SK-N-SH (cell line): ENCODE measurements at regions not wholly inside any gene's neighbourhood (a gene's known extent, or its start where the extent isn't known, plus 50 kb on each side); places are given as distances from the start of the nearest gene placed in this dataset.
A peak's percentile ranks its signal among the peaks of the same experiment; 100 is the strongest.

ENCODE experiments used
- CTCF ChIA-PET: fragments of 300-600, 350-600 bp; formaldehyde crosslinking; extraction: SDS; loops from one replicate; lab custom pipeline; 2021; lab: Yijun Ruan, JAX
- POLR2A ChIA-PET: fragments of 350-600 bp; sonication (Branson Sonifier 250); formaldehyde crosslinking; extraction: SDS; loops from one replicate; lab custom pipeline; 2020; ENCODE audit warnings: antibody characterized with exemption, inconsistent platforms; lab: Yijun Ruan, JAX
- DNase-seq: peaks from one replicate; pipeline ENCODE4 v3.0.0; 2012
- H2AFZ ChIP-seq: fragments of 200-600 bp; sonication (generic); 2 replicates; pipeline ENCODE4 v1.8.1; 2016; ENCODE audit warnings: antibody characterized with exemption, mild to moderate bottlenecking, low read depth
- H3F3A ChIP-seq: fragments of 200-600 bp; sonication (generic); replicated peaks from 2 replicates; pipeline ENCODE3; 2016; ENCODE audit warnings: antibody characterized with exemption, mild to moderate bottlenecking; ENCODE audit not compliant: insufficient read depth
- H3K27ac ChIP-seq, 2 experiments: fragments of 200-500 bp in 1 of 2; fragments of 200-600 bp in 1 of 2; sonication (Bioruptor generic) in 1 of 2; sonication (generic), shearing (Covaris generic) in 1 of 2; 2 replicates each; pipeline versions ENCODE4 v1.5.1 to v1.6.1; 2014 to 2016; ENCODE audit warnings: low read depth in 2 of 2, inconsistent platforms in 1 of 2, low read length in 1 of 2, mild to moderate bottlenecking in 1 of 2, mixed read lengths in 1 of 2
- H3K27me3 ChIP-seq: fragments of 200-600 bp; sonication (generic), shearing (Covaris generic); 2 replicates; pipeline ENCODE4 v1.6.1; 2016; ENCODE audit warnings: mixed run types; ENCODE audit not compliant: insufficient read depth
- H3K36me3 ChIP-seq, 2 experiments: fragments of 200-500 bp in 1 of 2; fragments of 200-600 bp in 1 of 2; sonication (Bioruptor generic) in 1 of 2; sonication (generic) in 1 of 2; replicated peaks in 1 of 2; 2 replicates each; pipeline versions ENCODE3 to v1.5.1; 2014 to 2016; ENCODE audit warnings: low read length in 1 of 2, mild to moderate bottlenecking in 1 of 2; ENCODE audit not compliant: insufficient read depth in 2 of 2, control insufficient read depth in 1 of 2
- H3K4me1 ChIP-seq, 2 experiments: fragments of 200-500 bp in 1 of 2; fragments of 200-600 bp in 1 of 2; sonication (Bioruptor generic) in 1 of 2; sonication (generic), shearing (Covaris generic) in 1 of 2; 2 replicates each; pipeline versions ENCODE4 v1.5.1 to v1.6.1; 2014 to 2016; ENCODE audit warnings: low read depth in 1 of 2, low read length in 1 of 2, mixed run types in 1 of 2; ENCODE audit not compliant: insufficient read depth in 2 of 2, control insufficient read depth in 1 of 2
- H3K4me2 ChIP-seq: fragments of 200-600 bp; sonication (generic), shearing (Covaris generic); 2 replicates; pipeline ENCODE4 v1.6.1; 2017; ENCODE audit warnings: mixed run types
- H3K4me3 ChIP-seq, 2 experiments: fragments of 200-500 bp in 1 of 2; fragments of 200-600 bp in 1 of 2; sonication (Bioruptor generic) in 1 of 2; sonication (generic), shearing (Covaris generic) in 1 of 2; 2 replicates each; pipeline versions ENCODE4 v1.5.1 to v1.8.1; 2014 to 2016; ENCODE audit warnings: low read depth in 2 of 2, inconsistent platforms in 1 of 2, low read length in 1 of 2, mild to moderate bottlenecking in 1 of 2, mixed read lengths in 1 of 2, moderate library complexity in 1 of 2
- H3K79me2 ChIP-seq: fragments of 200-600 bp; sonication (generic); 2 replicates; pipeline ENCODE4 v1.8.1; 2017; ENCODE audit warnings: mild to moderate bottlenecking; ENCODE audit not compliant: insufficient read depth
- H3K9ac ChIP-seq: fragments of 200-600 bp; sonication (generic); 2 replicates; pipeline ENCODE4 v1.6.1; 2017; ENCODE audit warnings: mixed run types
- H3K9me2 ChIP-seq: fragments of 200-600 bp; sonication (generic); 2 replicates; pipeline ENCODE4 v1.6.1; 2017; ENCODE audit warnings: mixed run types
- H3K9me3 ChIP-seq: fragments of 200-600 bp; sonication (generic); 2 replicates; pipeline ENCODE4 v1.6.1; 2017; ENCODE audit warnings: mixed run types, mild to moderate bottlenecking, moderate library complexity
- H4K20me1 ChIP-seq: fragments of 200-600 bp; sonication (generic); 2 replicates; pipeline ENCODE4 v1.6.1; 2017; ENCODE audit warnings: mild to moderate bottlenecking, mixed run types; ENCODE audit not compliant: insufficient read depth
- CHD2 ChIP-seq: fragments of 150-350 bp; IDR thresholded peaks from 2 replicates; pipeline ENCODE4 v1.6.1; 2018; ENCODE audit warnings: low read length; ENCODE audit not compliant: partially characterized antibody
- EP300 ChIP-seq, 2 experiments: IDR thresholded peaks; 2 replicates each; pipeline versions ENCODE4 v1.4.0 to v1.6.1; 2012; ENCODE audit warnings: borderline replicate concordance in 1 of 2, low read depth in 1 of 2, low read length in 1 of 2
- FOSL2 ChIP-seq: IDR thresholded peaks from 2 replicates; pipeline ENCODE4 v1.4.0; 2012; ENCODE audit warnings: low read depth, mild to moderate bottlenecking, moderate library complexity, borderline replicate concordance
- FOXJ3 ChIP-seq: sonication (generic); formaldehyde crosslinking; IDR thresholded peaks from 2 replicates; pipeline ENCODE4 v1.5.1; 2020; ENCODE audit warnings: mild to moderate bottlenecking, missing genetic modification reagents
- GABPA ChIP-seq: IDR thresholded peaks from 2 replicates; pipeline ENCODE4 v1.4.0; 2012; ENCODE audit warnings: low read depth, mild to moderate bottlenecking
- GATA2 ChIP-seq: sonication (generic); formaldehyde crosslinking; IDR thresholded peaks from 2 replicates; pipeline ENCODE4 v1.5.0; 2020; ENCODE audit warnings: mild to moderate bottlenecking, missing genetic modification reagents
- JUND ChIP-seq: IDR thresholded peaks from 2 replicates; pipeline ENCODE4 v1.4.0; 2012
- MEF2A ChIP-seq: IDR thresholded peaks from 2 replicates; pipeline ENCODE4 v1.4.0; 2012; ENCODE audit warnings: low read depth, borderline replicate concordance
- MXI1 ChIP-seq: IDR thresholded peaks from 2 replicates; pipeline ENCODE4 v1.6.1; 2012; ENCODE audit warnings: mild to moderate bottlenecking, low read depth, low read length, improper control_type of control experiment
- NRF1 ChIP-seq: IDR thresholded peaks from 2 replicates; pipeline ENCODE4 v1.6.1; 2012; ENCODE audit warnings: low read depth, mild to moderate bottlenecking, low read length
- PBX3 ChIP-seq: IDR thresholded peaks from 2 replicates; pipeline ENCODE4; 2012
- POLR2AphosphoS5 ChIP-seq: IDR thresholded peaks from 2 replicates; pipeline ENCODE4 v1.6.1; 2012; ENCODE audit warnings: low read depth, low read length
- RAD21 ChIP-seq: IDR thresholded peaks from 2 replicates; pipeline ENCODE4 v1.6.1; 2012; ENCODE audit warnings: mild to moderate bottlenecking, low read length
- RXRA ChIP-seq: IDR thresholded peaks from 2 replicates; pipeline ENCODE4 v1.4.0; 2012; ENCODE audit warnings: low read depth, mild to moderate bottlenecking, borderline replicate concordance
- SIN3A ChIP-seq: IDR thresholded peaks from 2 replicates; pipeline ENCODE4 v1.6.1; 2012; ENCODE audit warnings: low read depth, mild to moderate bottlenecking, low read length, moderate library complexity, borderline replicate concordance
- TCF12 ChIP-seq: IDR thresholded peaks from 2 replicates; pipeline ENCODE4 v1.4.0; 2012
- TEAD4 ChIP-seq: IDR thresholded peaks from 2 replicates; pipeline ENCODE4 v1.4.0; 2012; ENCODE audit warnings: mild to moderate bottlenecking, borderline replicate concordance; ENCODE audit not compliant: insufficient read depth
- ZBTB33 ChIP-seq: IDR thresholded peaks from 2 replicates; pipeline ENCODE4 v1.4.0; 2012; ENCODE audit warnings: low read depth, borderline replicate concordance
- WGBS: methylation state at CpG from one replicate; pipeline ENCODE4 v1.1.6; 2017; ENCODE audit warnings: low lambda C conversion rate; 5-methylcytosine and 5-hydroxymethylcytosine counted together

DNA sequence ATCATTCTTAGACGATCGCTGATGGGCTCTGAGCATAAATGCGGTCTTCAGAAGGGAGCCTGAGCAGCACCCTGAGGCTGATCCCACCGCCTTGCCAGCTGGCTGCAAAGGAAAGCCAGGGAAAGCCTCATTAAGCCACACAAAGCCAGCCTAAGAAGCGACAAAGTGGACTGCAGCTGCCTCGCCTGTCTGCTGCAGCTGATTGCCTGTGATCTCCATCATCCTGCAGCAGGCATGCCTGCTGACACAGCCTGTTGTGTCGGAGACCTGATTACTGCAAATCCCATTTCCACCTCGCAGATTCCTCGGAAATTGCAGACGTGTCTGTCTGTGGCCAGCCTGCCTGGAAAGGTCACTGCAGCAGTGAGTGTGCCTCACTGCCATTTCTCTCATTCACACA is 1087.0 kb upstream of the AUTS2 start:
- Histone ChIP-seq H3K27me3 (no peaks in the 10 kb centered on the region), H3K4me2 (no peak overlapping the region), H3K9me2 (no peaks in the 10 kb centered on the region), H4K20me1 (no peaks in the 10 kb centered on the region), H3F3A (no peaks in the 10 kb centered on the region), H3K4me1 (peaks cover 0 to 9% of the 10 kb centered on the region in 2 experiments; a peak in 1 of 4 replicates), H3K36me3 (no peaks in the 10 kb centered on the region), H3K4me3 (no peak overlapping the region), H2AFZ (no peak overlapping the region), H3K79me2 (no peaks in the 10 kb centered on the region), H3K9me3 (no peaks in the 10 kb centered on the region), H3K9ac (no peak overlapping the region), H3K27ac (peak overlapping the region in 1 of 2 experiments; percentile 89; a peak in 2 of 4 replicates)
- 35% methylated on average over 10 of the region's 10 CpGs for WGBS
- peak; percentile 59 for DNase-seq
- TF ChIP-seq CHD2 (peak; percentile 23), RAD21 (peak; percentile 15; the same call in 1 of the 2 replicates), EP300 (IDR thresholded peaks at IDR 0.05; ENCODE audit: borderline replicate concordance in 1 of 2, low read depth in 1 of 2, low read length in 1 of 2) (peak in 1 of 2 experiments; percentile 48; a peak in 1 of 4 replicates), ZBTB33 (no peak), GABPA (no peak), POLR2AphosphoS5 (no peak), MXI1 (peak; percentile 64; the same call in 1 of the 2 replicates), GATA2 (CRISPR knock-in tag) (peak; percentile 79), FOXJ3 (peak; percentile 39; the same call in 1 of the 2 replicates), PBX3 (no peak)
- ChIA-PET CTCF (interaction anchor here (1.3 to 1.5 kb wide), 3 partner anchors 13 to 36 kb away, joined by 3 to 5 read pairs (median 3); no protein-coding TSS in a partner anchor), POLR2A (no interaction called here)

GRCh38 chr7:68512466-68512865 is 1085.8 kb upstream of the AUTS2 start:
- no peak for TF ChIP-seq EP300 (IDR thresholded peaks at IDR 0.05; ENCODE audit: borderline replicate concordance in 1 of 2, low read depth in 1 of 2, low read length in 1 of 2)
- TF ChIP-seq JUND, result no peak
- TF ChIP-seq TCF12, result no peak
- TF ChIP-seq PBX3, result no peak
- TF ChIP-seq FOSL2, result no peak
- TF ChIP-seq TEAD4, result no peak
- TF ChIP-seq RXRA, result no peak
- no peak for TF ChIP-seq CHD2
- no peak for TF ChIP-seq NRF1
- no peak for TF ChIP-seq GABPA
- no peak for TF ChIP-seq RAD21
- no peak for TF ChIP-seq SIN3A
- no peak for TF ChIP-seq MEF2A

More at GRCh38 chr7:68512466-68512865, 1085.8 kb upstream of the AUTS2 start:
- Histone ChIP-seq H3K36me3 (no peaks in the 10 kb centered on the region), H3K4me1 (peaks cover 0 to 9% of the 10 kb centered on the region in 2 experiments; a peak in 1 of 4 replicates), H3K27me3 (no peaks in the 10 kb centered on the region), H3K9ac (no peak overlapping the region), H3K27ac (no peak overlapping the region), H3K79me2 (no peaks in the 10 kb centered on the region), H3K9me3 (no peaks in the 10 kb centered on the region), H3K4me3 (no peak overlapping the region), H3K9me2 (no peaks in the 10 kb centered on the region), H3K4me2 (no peak overlapping the region), H4K20me1 (no peaks in the 10 kb centered on the region), H3F3A (no peaks in the 10 kb centered on the region), H2AFZ (no peak overlapping the region)
- CTCF ChIA-PET, result interaction anchor here (1.3 to 1.5 kb wide), 2 partner anchors 12 to 34 kb away, joined by 3 read pairs; no protein-coding TSS in a partner anchor
- DNase-seq, result no peak
- POLR2A ChIA-PET, result no interaction called here
- 52% methylated on average over 5 of the region's 5 CpGs for WGBS
